ENCODE measurements at regions not wholly inside any gene's neighbourhood (a gene's known extent, or its start where the extent isn't known, plus 50 kb on each side); places are given as distances from the start of the nearest gene placed in this dataset.

- H3K9me3 ChIP-seq (replicated peaks; ENCODE audit: control insufficient read depth, insufficient read depth, low read length) = no peaks in the 10 kb centered on the region
- ChIA-PET SMC1A (ENCODE audit: uncharacterized antibody, unreplicated experiment) (interaction anchor here (1.0 to 3.4 kb wide), 6 partner anchors 61 to 155 kb away, joined by 3 to 25 read pairs (median 4); no protein-coding TSS in a partner anchor), POLR2A (no interaction called here), RAD21 (ENCODE audit: unreplicated experiment) (interaction anchor here (2.8 to 4.7 kb wide), 3 partner anchors 94 to 252 kb away, joined by 9 to 34 read pairs (median 31); no protein-coding TSS in a partner anchor), CTCF (interaction anchor here (0.6 to 3.4 kb wide), 7 partner anchors 11 to 251 kb away, joined by 3 to 44 read pairs (median 7); no protein-coding TSS in a partner anchor)
- no peaks in the 10 kb centered on the region for H3K36me3 ChIP-seq (ENCODE audit: control insufficient read depth in 2 of 2, insufficient read depth in 2 of 2, low read length in 1 of 2)
- FAIRE-seq = no peak
- H3K4me2 ChIP-seq (ENCODE audit: control insufficient read depth, insufficient read depth) = no peak overlapping the region
- H3K4me3 ChIP-seq = no peak overlapping the region
- no peaks in the 10 kb centered on the region for H3K27me3 ChIP-seq (replicated peaks in 1 of 2; ENCODE audit: control insufficient read depth in 2 of 2, insufficient read depth in 2 of 2, low read length in 1 of 2)
- no peak overlapping the region for H3K27ac ChIP-seq (ENCODE audit: control insufficient read depth, insufficient read depth)
- intact Hi-C loops (cut with micrococcal nuclease; ENCODE audit: unreplicated experiment) = loop anchor here (2.0 to 5.0 kb wide), 2 partner anchors 1562 to 1697 kb away; no protein-coding TSS in a partner anchor
- 8% methylated on average over 3 of the region's 3 CpGs for WGBS (ENCODE audit: insufficient coverage, insufficient replicate concordance, low lambda C conversion rate, missing lambda C conversion rate)
- ATAC-seq = no peak
- H4K20me1 ChIP-seq (ENCODE audit: control insufficient read depth, insufficient read depth) = no peaks in the 10 kb centered on the region
- DNase-seq (ENCODE audit: low read depth, low spot score) = no peak
- BruUV-seq (replicated peaks) = no TSS peak
- H3K4me1 ChIP-seq (ENCODE audit: control insufficient read depth, insufficient read depth, low read length) = no peaks in the 10 kb centered on the region
- in situ Hi-C loops (cut with MboI) = loop anchor here (25.0 kb wide), 1 partner anchor 1557 kb away; no protein-coding TSS in a partner anchor
- no peaks in the 10 kb centered on the region for H3K79me2 ChIP-seq (ENCODE audit: control insufficient read depth, insufficient read depth, low read length)
- H2AFZ ChIP-seq (ENCODE audit: control insufficient read depth, low read depth, low read length) = no peak overlapping the region
- no peak overlapping the region for H3K9ac ChIP-seq (ENCODE audit: control insufficient read depth, insufficient read depth, low read length)
- TF ChIP-seq, protein P1, sequence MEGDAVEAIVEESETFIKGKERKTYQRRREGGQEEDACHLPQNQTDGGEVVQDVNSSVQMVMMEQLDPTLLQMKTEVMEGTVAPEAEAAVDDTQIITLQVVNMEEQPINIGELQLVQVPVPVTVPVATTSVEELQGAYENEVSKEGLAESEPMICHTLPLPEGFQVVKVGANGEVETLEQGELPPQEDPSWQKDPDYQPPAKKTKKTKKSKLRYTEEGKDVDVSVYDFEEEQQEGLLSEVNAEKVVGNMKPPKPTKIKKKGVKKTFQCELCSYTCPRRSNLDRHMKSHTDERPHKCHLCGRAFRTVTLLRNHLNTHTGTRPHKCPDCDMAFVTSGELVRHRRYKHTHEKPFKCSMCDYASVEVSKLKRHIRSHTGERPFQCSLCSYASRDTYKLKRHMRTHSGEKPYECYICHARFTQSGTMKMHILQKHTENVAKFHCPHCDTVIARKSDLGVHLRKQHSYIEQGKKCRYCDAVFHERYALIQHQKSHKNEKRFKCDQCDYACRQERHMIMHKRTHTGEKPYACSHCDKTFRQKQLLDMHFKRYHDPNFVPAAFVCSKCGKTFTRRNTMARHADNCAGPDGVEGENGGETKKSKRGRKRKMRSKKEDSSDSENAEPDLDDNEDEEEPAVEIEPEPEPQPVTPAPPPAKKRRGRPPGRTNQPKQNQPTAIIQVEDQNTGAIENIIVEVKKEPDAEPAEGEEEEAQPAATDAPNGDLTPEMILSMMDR (IDR thresholded peaks at IDR 0.05 in 2 of 3, conservative IDR thresholded peaks at IDR 0.05 in 1 of 3; ENCODE audit: control insufficient read depth in 2 of 3, extremely low read depth in 1 of 3, insufficient read depth in 1 of 3, low read depth in 3 of 3, low read length in 3 of 3) = no peak
- TF ChIP-seq LARP7 (IDR thresholded peaks at IDR 0.05) = no peak
- TF ChIP-seq RB1 (IDR thresholded peaks at IDR 0.05; ENCODE audit: borderline replicate concordance) = no peak
- no peak for TF ChIP-seq ASH2L (IDR thresholded peaks at IDR 0.05; ENCODE audit: borderline replicate concordance, low read depth)
- no peak for TF ChIP-seq MLLT1 (IDR thresholded peaks at IDR 0.05)
- no peak for TF ChIP-seq MYB (IDR thresholded peaks at IDR 0.05; ENCODE audit: borderline replicate concordance, low read depth, low read length)
- no peak for TF ChIP-seq SMAD5 (IDR thresholded peaks at IDR 0.05; ENCODE audit: low read depth)
- no peak for TF ChIP-seq MYC (IDR thresholded peaks at IDR 0.05; ENCODE audit: insufficient read depth, insufficient read length, insufficient replicate concordance, low read length, severe bottlenecking)
Measured at GRCh38 chr6:91079969-91080368, 493.1 kb upstream of the MAP3K7 start.

All from GM12878 (cell line).